AG04450 (cell line): ENCODE measurements at regions not wholly inside any gene's neighbourhood (a gene's known extent, or its start where the extent isn't known, plus 50 kb on each side); places are given as distances from the start of the nearest gene placed in this dataset.
"Not testable (repeated sequence)": the region's sequence is repeated elsewhere in the genome, so short reads cannot be mapped to it uniquely, and the experiment has no call there.

Source experiments
- CTCF ChIA-PET: fragments of 300-600, 350-600 bp; formaldehyde crosslinking; extraction: SDS; loops from one replicate; lab custom pipeline; 2022; ENCODE audit warnings: antibody characterized with exemption, inconsistent platforms; lab: Charles Lee
- POLR2A ChIA-PET: fragments of 350-600 bp; formaldehyde crosslinking; extraction: SDS; loops from one replicate; lab custom pipeline; 2021; ENCODE audit warnings: antibody characterized with exemption, inconsistent platforms; lab: Yijun Ruan, JAX
- DNase-seq: peaks from one replicate; pipeline ENCODE4 v3.0.0-alpha.2; 2011; ENCODE audit warnings: low read depth, low spot score
- H3K27ac ChIP-seq: one replicate; pipeline ENCODE4 v1.5.1; 2012; ENCODE audit warnings: low read depth, low read length, control low read depth
- H3K27me3 ChIP-seq: one replicate; pipeline ENCODE4 v1.6.0; 2012; ENCODE audit warnings: low read length; ENCODE audit not compliant: control insufficient read depth, insufficient read depth
- H3K4me3 ChIP-seq: 2 replicates; pipeline ENCODE4 v1.5.1; 2011; ENCODE audit warnings: mild to moderate bottlenecking, low read depth, low read length, control low read depth
- H3K9me3 ChIP-seq: 2 replicates; pipeline ENCODE4 v1.5.1; 2012; ENCODE audit warnings: low read length; ENCODE audit not compliant: control insufficient read depth, insufficient read depth
- CTCF ChIP-seq: IDR thresholded peaks from 2 replicates; pipeline ENCODE4 v1.5.1; 2011; ENCODE audit warnings: low read depth, low read length, control low read depth, inconsistent platforms

GRCh38 chr4:33989820-33990443, 2254.4 kb downstream of the ARAP2 start:
- H3K9me3 ChIP-seq: no peaks in the 10 kb centered on the region
- H3K27me3 ChIP-seq: no peaks in the 10 kb centered on the region
- H3K4me3 ChIP-seq: no peak overlapping the region
- ChIA-PET POLR2A (no interaction called here), CTCF (no interaction called here)
- no peak for DNase-seq
- TF ChIP-seq CTCF: no peak
- H3K27ac ChIP-seq: no peak overlapping the region

GRCh38 chr4:33996075-33996718, 2248.1 kb downstream of the ARAP2 start:
- POLR2A ChIA-PET: no interaction called here
- H3K4me3 ChIP-seq: no peak overlapping the region
- H3K27me3 ChIP-seq: no peaks in the 10 kb centered on the region
- CTCF ChIA-PET: no interaction called here
- no peaks in the 10 kb centered on the region for H3K9me3 ChIP-seq
- DNase-seq: no peak
- H3K27ac ChIP-seq: no peak overlapping the region
- TF ChIP-seq CTCF: no peak

DNA sequence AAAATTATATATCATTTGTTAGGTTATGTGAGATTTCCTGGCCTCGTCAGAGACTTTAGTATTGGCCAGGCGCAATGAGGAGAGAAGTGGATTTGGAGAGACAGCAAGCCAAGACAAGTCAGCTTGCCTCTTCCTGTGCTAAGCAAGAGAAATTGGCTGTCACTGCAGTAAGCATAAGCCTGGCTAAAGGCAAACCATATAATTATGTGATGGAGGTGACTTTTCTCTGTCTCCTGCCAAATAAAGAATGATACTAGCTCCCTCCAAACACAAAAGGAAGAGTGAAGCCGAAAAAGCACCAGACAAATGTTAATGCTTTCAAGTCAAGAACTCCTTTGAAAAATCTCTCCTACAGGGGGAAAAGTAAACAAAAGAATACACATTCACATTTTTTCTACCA, 2246.0 kb downstream of the ARAP2 start:
- Histone ChIP-seq H3K27ac (no peak overlapping the region), H3K27me3 (no peaks in the 10 kb centered on the region), H3K4me3 (no peak overlapping the region), H3K9me3 (no peaks in the 10 kb centered on the region)
- CTCF ChIA-PET: no interaction called here
- DNase-seq: no peak
- TF ChIP-seq CTCF: no peak
- POLR2A ChIA-PET: no interaction called here

- no peaks in the 10 kb centered on the region for H3K27me3 ChIP-seq
- H3K9me3 ChIP-seq: no peaks in the 10 kb centered on the region
- no peak for TF ChIP-seq CTCF
- H3K4me3 ChIP-seq: no peak overlapping the region
- no peak for DNase-seq
- POLR2A ChIA-PET: no interaction called here
- no peak overlapping the region for H3K27ac ChIP-seq
- CTCF ChIA-PET: no interaction called here
These were observed 2244.0 kb downstream of the ARAP2 start for GRCh38 chr4:34000356-34000755.

DNA sequence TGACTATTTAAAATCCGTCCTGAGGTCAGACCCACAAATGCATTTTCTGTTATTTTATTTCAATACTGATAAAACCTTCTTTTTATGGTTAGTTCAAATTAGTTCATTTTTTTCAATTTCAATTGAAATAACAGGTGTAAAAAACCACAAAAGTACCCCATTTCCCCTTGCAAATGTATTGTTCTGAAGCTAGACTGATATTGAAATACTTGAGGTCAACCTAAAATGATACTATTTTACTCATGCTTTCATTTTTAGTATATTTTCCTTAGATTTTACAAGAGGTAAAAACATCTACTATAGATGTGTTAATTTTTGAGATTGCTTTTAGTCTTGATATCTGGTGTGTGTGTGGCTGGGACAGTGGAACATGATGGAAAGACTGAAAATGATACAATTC, 2237.8 kb downstream of the ARAP2 start:
- H3K9me3 ChIP-seq, CTCF ChIA-PET, H3K27me3 ChIP-seq, H3K27ac ChIP-seq, DNase-seq, POLR2A ChIA-PET, H3K4me3 ChIP-seq: not testable (repeated sequence)
